HEK293T (cell line): ENCODE measurements at regions not wholly inside any gene's neighbourhood (a gene's known extent, or its start where the extent isn't known, plus 50 kb on each side); places are given as distances from the start of the nearest gene placed in this dataset.

Experiments used
- CTCF ChIA-PET: fragments of 350-600 bp; formaldehyde crosslinking; extraction: SDS; loops from one replicate; lab custom pipeline; 2021; ENCODE audit warnings: antibody characterized with exemption, inconsistent platforms; lab: Yijun Ruan, JAX
- POLR2A ChIA-PET: fragments of 350-600 bp; formaldehyde crosslinking; extraction: SDS; loops from one replicate; lab custom pipeline; 2020; ENCODE audit warnings: antibody characterized with exemption, inconsistent platforms; lab: Yijun Ruan, JAX
- DNase-seq: peaks from one replicate; pipeline ENCODE4 v3.0.0; 2012; ENCODE audit warnings: mixed read lengths; ENCODE audit errors: extremely low spot score
- ARNT ChIP-seq: fragments of 450-650 bp; IDR thresholded peaks from 2 replicates; pipeline ENCODE4 v1.6.1; 2017; ENCODE audit warnings: mild to moderate bottlenecking
- BHLHE40 ChIP-seq: fragments of 450-650 bp; IDR thresholded peaks from 2 replicates; pipeline ENCODE4 v1.6.1; 2016; ENCODE audit warnings: mild to moderate bottlenecking, moderate library complexity, borderline replicate concordance
- CTBP1 ChIP-seq: fragments of 450-650 bp; IDR thresholded peaks from 2 replicates; pipeline ENCODE4 v1.6.1; 2016; ENCODE audit warnings: borderline replicate concordance
- ELF4 ChIP-seq: fragments of 450-650 bp; IDR thresholded peaks from 2 replicates; pipeline ENCODE4 v1.6.1; 2017; ENCODE audit warnings: antibody characterized with exemption
- FOXA1 ChIP-seq: fragments of 450-650 bp; IDR thresholded peaks from 2 replicates; pipeline ENCODE4 v1.6.1; 2016; ENCODE audit warnings: mild to moderate bottlenecking
- FOXK2 ChIP-seq: fragments of 450-650 bp; IDR thresholded peaks from 2 replicates; pipeline ENCODE4 v1.6.1; 2016; ENCODE audit warnings: mild to moderate bottlenecking
- FOXM1 ChIP-seq: fragments of 450-650 bp; IDR thresholded peaks from 2 replicates; pipeline ENCODE4 v1.6.1; 2017; ENCODE audit warnings: mild to moderate bottlenecking, borderline replicate concordance
- HDGF ChIP-seq: fragments of 450-650 bp; IDR thresholded peaks from 2 replicates; pipeline ENCODE4 v1.6.1; 2017; ENCODE audit warnings: antibody characterized with exemption, borderline replicate concordance
- L3MBTL2 ChIP-seq: fragments of 450-650 bp; conservative IDR thresholded peaks from 2 replicates; pipeline ENCODE4 v1.6.1; 2016; ENCODE audit warnings: mild to moderate bottlenecking
- LEF1 ChIP-seq: fragments of 450-650 bp; IDR thresholded peaks from 2 replicates; pipeline ENCODE4 v1.6.1; 2017; ENCODE audit warnings: mild to moderate bottlenecking, borderline replicate concordance
- NFRKB ChIP-seq: fragments of 450-650 bp; IDR thresholded peaks from 2 replicates; pipeline ENCODE4 v1.6.1; 2016; ENCODE audit warnings: mild to moderate bottlenecking, moderate library complexity
- SP1 ChIP-seq: fragments of 450-650 bp; IDR thresholded peaks from 2 replicates; pipeline ENCODE4 v1.6.1; 2017
- SUZ12 ChIP-seq: fragments of 450-650 bp; IDR thresholded peaks from 2 replicates; pipeline ENCODE4 v1.6.1; 2016; ENCODE audit warnings: mild to moderate bottlenecking
- TARDBP ChIP-seq: fragments of 450-650 bp; IDR thresholded peaks from 2 replicates; pipeline ENCODE4 v1.6.1; 2016
- ZNF384 ChIP-seq: fragments of 450-650 bp; IDR thresholded peaks from 2 replicates; pipeline ENCODE4 v1.6.1; 2016
- TF ChIP-seq, protein P1 (sequence below): fragments of 450-650 bp; IDR thresholded peaks from 2 replicates; pipeline ENCODE4 v1.6.1; 2016

DNA sequence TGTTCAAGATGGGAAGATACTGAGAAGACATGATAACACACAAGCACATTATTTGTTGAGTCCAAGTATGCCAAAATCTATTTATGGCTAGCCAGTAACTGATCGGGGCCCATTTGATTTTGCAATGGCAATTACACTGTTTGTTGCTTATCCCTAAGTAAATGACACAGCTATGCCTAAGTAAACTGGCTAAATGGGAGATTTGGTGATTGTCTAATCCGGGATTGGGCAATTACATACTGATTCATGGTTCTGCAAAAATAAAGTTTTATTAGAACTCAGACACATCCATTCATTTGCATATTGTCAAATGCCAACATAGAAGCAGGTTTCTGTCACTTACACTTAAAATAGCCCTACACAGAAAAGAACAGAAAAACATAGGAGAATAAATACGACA, 140.2 kb upstream of the TBL1X start:
- TF ChIP-seq LEF1 (no peak), ELF4 (no peak), HDGF (no peak), NFRKB (no peak), BHLHE40 (no peak), FOXA1 (no peak)
- TF ChIP-seq, protein P1, sequence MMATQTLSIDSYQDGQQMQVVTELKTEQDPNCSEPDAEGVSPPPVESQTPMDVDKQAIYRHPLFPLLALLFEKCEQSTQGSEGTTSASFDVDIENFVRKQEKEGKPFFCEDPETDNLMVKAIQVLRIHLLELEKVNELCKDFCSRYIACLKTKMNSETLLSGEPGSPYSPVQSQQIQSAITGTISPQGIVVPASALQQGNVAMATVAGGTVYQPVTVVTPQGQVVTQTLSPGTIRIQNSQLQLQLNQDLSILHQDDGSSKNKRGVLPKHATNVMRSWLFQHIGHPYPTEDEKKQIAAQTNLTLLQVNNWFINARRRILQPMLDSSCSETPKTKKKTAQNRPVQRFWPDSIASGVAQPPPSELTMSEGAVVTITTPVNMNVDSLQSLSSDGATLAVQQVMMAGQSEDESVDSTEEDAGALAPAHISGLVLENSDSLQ, result no peak
- CTCF ChIA-PET, result no interaction called here
- no peak for DNase-seq
- POLR2A ChIA-PET, result no interaction called here

DNA sequence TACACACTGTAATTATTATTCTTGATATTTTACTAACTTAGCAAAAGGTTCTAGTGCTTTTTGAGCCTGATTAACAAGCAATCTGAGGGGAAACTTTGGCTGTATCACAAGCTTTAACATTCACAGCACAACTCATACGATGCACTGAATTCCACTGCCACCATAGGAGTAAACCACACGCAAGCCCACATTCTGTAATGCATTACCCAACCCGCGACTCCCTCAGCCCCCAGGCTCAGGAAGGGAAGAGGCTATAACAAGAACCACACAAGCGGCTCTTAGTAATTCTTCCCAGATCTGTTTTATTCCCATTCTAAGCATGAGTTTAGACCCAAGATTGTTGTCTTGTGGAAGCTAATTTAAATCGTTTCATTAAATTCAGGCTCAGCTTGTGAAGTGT, 138.5 kb upstream of the TBL1X start:
- ChIA-PET POLR2A (no interaction called here), CTCF (no interaction called here)
- no peak for DNase-seq
- TF ChIP-seq FOXA1 (no peak), LEF1 (no peak)
- TF ChIP-seq, protein P1, result no peak

DNA sequence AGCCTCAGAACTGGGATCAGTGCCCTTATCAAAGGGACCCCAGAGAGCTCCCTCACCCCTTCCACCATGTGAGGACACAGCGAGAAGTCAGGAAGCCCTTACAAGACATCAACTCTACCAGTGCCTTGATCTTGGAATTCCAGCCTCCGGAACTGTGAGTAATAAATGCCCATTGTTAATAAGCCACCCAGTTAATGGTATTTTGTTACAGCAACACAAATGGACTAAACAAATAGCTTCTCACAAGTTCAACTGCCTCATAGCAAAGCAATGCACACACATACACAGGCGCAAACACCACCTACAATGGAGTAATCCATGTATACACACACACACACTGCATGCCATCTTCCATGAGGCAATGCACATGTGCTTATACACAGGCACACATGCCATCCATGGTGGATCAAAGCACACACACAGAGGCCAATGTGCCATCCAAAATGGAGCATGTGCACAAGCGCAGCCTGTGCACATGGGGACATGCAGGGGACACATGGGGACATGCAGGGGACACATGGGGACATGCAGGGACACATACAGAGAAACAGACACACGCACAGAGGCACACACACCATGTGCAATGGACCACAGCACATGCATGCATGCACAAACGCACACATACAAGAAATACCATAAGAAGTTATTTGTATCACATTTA, 137.6 kb upstream of the TBL1X start:
- TF ChIP-seq TARDBP, result no peak
- TF ChIP-seq CTBP1, result no peak
- TF ChIP-seq L3MBTL2, result no peak
- no peak for TF ChIP-seq ARNT
- TF ChIP-seq NFRKB, result no peak
- no peak for TF ChIP-seq BHLHE40
- TF ChIP-seq SUZ12, result no peak
- no peak for DNase-seq
- ChIA-PET CTCF (no interaction called here), POLR2A (no interaction called here)

DNA sequence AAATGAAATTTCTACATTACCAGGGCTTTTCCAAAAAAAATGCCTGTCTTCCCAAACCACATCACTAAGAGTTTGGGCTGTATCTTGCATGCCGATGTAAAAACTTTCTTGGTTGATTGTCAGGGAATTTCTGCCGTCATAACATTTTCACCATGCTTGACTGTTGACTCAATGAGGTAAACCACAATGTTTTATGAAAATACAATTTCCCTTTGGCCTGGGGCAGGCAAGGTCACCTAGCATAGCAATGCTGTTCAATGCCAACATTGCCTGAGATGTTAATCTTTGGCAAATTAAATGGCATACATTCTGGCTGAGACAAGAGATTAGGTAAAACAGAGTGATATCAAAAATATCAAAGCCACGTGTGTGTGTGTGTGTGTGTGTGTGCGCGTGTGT, 137.1 kb upstream of the TBL1X start:
- ChIA-PET CTCF (no interaction called here), POLR2A (no interaction called here)
- TF ChIP-seq LEF1 (no peak), ELF4 (no peak), SP1 (no peak), FOXK2 (no peak), ZNF384 (no peak), BHLHE40 (no peak), SUZ12 (no peak), CTBP1 (no peak), FOXA1 (no peak), TARDBP (no peak), L3MBTL2 (no peak), ARNT (no peak)
- TF ChIP-seq, protein P1, result no peak
- no peak for DNase-seq

DNA sequence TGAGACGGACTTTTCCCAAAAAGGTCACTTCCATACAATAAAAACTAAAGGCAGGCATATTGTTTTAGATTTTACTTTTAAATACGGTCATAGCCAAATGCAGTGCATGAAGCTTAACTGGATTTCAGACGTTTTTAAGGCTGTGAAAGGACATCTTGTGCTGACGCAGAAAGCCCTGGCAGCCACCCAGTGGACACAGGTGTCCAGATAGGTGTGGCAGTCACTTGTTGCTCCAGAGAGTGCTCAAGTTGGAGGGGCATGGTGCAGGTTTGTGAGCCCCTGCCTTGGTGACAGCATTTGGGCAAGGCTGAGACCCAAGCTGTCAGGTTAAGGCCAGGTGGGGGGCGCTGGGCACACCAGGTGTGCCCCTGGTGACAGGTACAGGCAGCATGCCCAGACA, 135.8 kb upstream of the TBL1X start:
- POLR2A ChIA-PET, result no interaction called here
- DNase-seq, result no peak
- CTCF ChIA-PET, result no interaction called here
- TF ChIP-seq FOXK2 (no peak), NFRKB (no peak), FOXM1 (no peak), ELF4 (no peak), TARDBP (no peak), ARNT (no peak), SUZ12 (no peak), BHLHE40 (no peak), SP1 (no peak), HDGF (no peak), LEF1 (no peak), ZNF384 (no peak), L3MBTL2 (no peak), FOXA1 (no peak), CTBP1 (no peak)
- TF ChIP-seq, protein P1, result no peak

DNA sequence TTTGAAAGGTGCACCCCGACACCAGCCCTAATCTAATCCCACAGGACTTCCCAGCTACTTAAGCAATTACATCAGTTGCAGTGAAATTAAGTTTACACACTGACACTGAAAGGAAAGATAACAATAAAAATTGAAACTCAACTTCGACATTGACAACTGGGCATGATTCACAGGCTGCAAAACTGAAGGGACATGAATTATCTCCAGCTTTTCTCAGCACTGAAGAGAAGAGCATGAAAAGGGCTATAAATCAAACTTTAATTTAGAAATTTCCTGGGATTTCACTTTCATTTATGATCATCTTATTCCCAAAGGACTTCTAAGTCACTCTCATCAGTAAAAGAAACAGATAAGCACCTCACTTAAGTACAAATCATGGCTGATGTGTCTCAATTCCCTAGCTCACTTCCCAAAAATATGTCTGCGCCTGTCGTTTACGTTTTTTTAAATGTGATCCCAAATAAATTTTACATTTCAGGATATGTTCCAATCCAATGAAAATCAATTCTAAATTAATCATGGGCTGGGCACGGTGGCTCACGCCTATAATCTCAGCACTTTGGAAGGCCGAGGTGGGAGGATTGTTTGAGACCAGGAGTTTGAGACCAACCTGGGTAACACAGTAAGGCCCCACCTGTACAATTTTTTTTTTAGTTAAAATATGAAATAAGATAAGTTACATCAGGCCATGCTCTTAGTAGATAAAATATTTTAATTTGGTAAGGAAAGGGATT, 134.4 kb upstream of the TBL1X start:
- no peak for TF ChIP-seq NFRKB
- TF ChIP-seq BHLHE40, result no peak
- TF ChIP-seq ARNT, result no peak
- no peak for TF ChIP-seq LEF1
- no peak for TF ChIP-seq SP1
- no peak for TF ChIP-seq FOXK2
- no peak for TF ChIP-seq FOXA1
- no peak for TF ChIP-seq ZNF384
- no peak for TF ChIP-seq TARDBP
- no peak for TF ChIP-seq CTBP1
- no peak for TF ChIP-seq ELF4
- TF ChIP-seq, protein P1, result no peak
- TF ChIP-seq HDGF, result no peak
- TF ChIP-seq SUZ12, result no peak
- TF ChIP-seq L3MBTL2, result no peak
- TF ChIP-seq FOXM1, result no peak
- POLR2A ChIA-PET, result no interaction called here
- no peak for DNase-seq
- CTCF ChIA-PET, result no interaction called here
